Keratinocyte (primary cell): ENCODE measurements at regions not wholly inside any gene's neighbourhood (a gene's known extent, or its start where the extent isn't known, plus 50 kb on each side); places are given as distances from the start of the nearest gene placed in this dataset.

ENCODE experiments used
- DNase-seq: peaks from one replicate; pipeline ENCODE4 v3.0.0-alpha.2; 2011; ENCODE audit warnings: low read depth, missing footprints, low spot score
- FAIRE-seq: peaks from 2 replicates; lab custom pipeline; 2011; peaks lifted over from hg19 to GRCh38; lab: Jason Lieb, UNC
- H2AFZ ChIP-seq: 2 replicates; pipeline ENCODE4 v1.6.0; 2012; ENCODE audit warnings: low read length, control low read depth, inconsistent platforms; ENCODE audit not compliant: control insufficient read depth
- H3K27ac ChIP-seq: 2 replicates; pipeline ENCODE4 v1.5.1; 2011; ENCODE audit warnings: low read length; ENCODE audit not compliant: control insufficient read depth, insufficient read depth
- H3K27me3 ChIP-seq: 3 replicates; pipeline ENCODE4 v1.6.0; 2011; ENCODE audit warnings: low read length; ENCODE audit not compliant: control insufficient read depth, insufficient read depth; ENCODE audit errors: extremely low read depth
- H3K36me3 ChIP-seq, 2 experiments: 2 replicates in 1 of 2; 3 replicates in 1 of 2; pipeline ENCODE4 v1.5.1; 2011; ENCODE audit warnings: low read length in 2 of 2, mild to moderate bottlenecking in 1 of 2; ENCODE audit not compliant: control insufficient read depth in 2 of 2, insufficient read depth in 2 of 2; ENCODE audit errors: extremely low read depth in 1 of 2
- H3K4me1 ChIP-seq: 3 replicates; pipeline ENCODE4 v1.5.1; 2011; ENCODE audit warnings: low read length; ENCODE audit not compliant: control insufficient read depth, insufficient read depth; ENCODE audit errors: extremely low read depth
- H3K4me2 ChIP-seq: 3 replicates; pipeline ENCODE4 v1.6.0; 2011; ENCODE audit warnings: low read depth, low read length; ENCODE audit not compliant: control insufficient read depth, insufficient read depth; ENCODE audit errors: extremely low read depth
- H3K4me3 ChIP-seq, 3 experiments: fragments of 200-600 bp in 1 of 3; sonication (generic) in 1 of 3; 2 replicates in 2 of 3; 3 replicates in 1 of 3; pipeline ENCODE4 v1.5.1; 2011 to 2016; ENCODE audit warnings: low read length in 3 of 3, mild to moderate bottlenecking in 3 of 3, control low read depth in 2 of 3, inconsistent platforms in 1 of 3, low read depth in 1 of 3, mixed read lengths in 1 of 3, mixed run types in 1 of 3, moderate library complexity in 1 of 3; ENCODE audit not compliant: control insufficient read depth in 2 of 3, insufficient read depth in 2 of 3; ENCODE audit errors: extremely low read depth in 1 of 3
- H3K79me2 ChIP-seq: 2 replicates; pipeline ENCODE4 v1.6.0; 2012; ENCODE audit warnings: low read length; ENCODE audit not compliant: control insufficient read depth, insufficient read depth
- H3K9ac ChIP-seq: 3 replicates; pipeline ENCODE4 v1.6.0; 2011; ENCODE audit warnings: low read length; ENCODE audit not compliant: control insufficient read depth, insufficient read depth; ENCODE audit errors: extremely low read depth
- H3K9me1 ChIP-seq: 3 replicates; pipeline ENCODE4 v1.6.0; 2011; ENCODE audit warnings: low read length; ENCODE audit not compliant: control insufficient read depth, insufficient read depth; ENCODE audit errors: extremely low read depth
- H3K9me3 ChIP-seq: 2 replicates; pipeline ENCODE4 v1.5.1; 2012; ENCODE audit warnings: low read depth, low read length; ENCODE audit not compliant: control insufficient read depth
- H4K20me1 ChIP-seq: 3 replicates; pipeline ENCODE4 v1.6.0; 2011; ENCODE audit warnings: low read length; ENCODE audit not compliant: control insufficient read depth, insufficient read depth; ENCODE audit errors: extremely low read depth
- EZH2 ChIP-seq: IDR thresholded peaks from one replicate; pipeline ENCODE4 v1.6.1; 2012; ENCODE audit warnings: inconsistent platforms, mild to moderate bottlenecking, low read length, moderate library complexity
- dilution Hi-C: fragments of 300-500 bp; cut with MboI; formaldehyde crosslinking; loops from one replicate; pipeline ENCODE4 v1.7.0; 2020; ENCODE audit warnings: low sequenced_read_pairs; ENCODE audit not compliant: extremely low pct_ligation_motif_present
- TF ChIP-seq, protein P1 (sequence below), 3 experiments: IDR thresholded peaks in 1 of 3; conservative IDR thresholded peaks in 1 of 3; optimal IDR thresholded peaks in 1 of 3; 2 replicates in 2 of 3; 3 replicates in 1 of 3; pipeline versions ENCODE3 to v1.5.1; 2011; ENCODE audit warnings: low read length in 3 of 3, mild to moderate bottlenecking in 3 of 3, moderate library complexity in 2 of 3, control low read depth in 1 of 3, inconsistent platforms in 1 of 3; ENCODE audit not compliant: insufficient read depth in 2 of 3; ENCODE audit errors: extremely low read depth in 1 of 3

DNA sequence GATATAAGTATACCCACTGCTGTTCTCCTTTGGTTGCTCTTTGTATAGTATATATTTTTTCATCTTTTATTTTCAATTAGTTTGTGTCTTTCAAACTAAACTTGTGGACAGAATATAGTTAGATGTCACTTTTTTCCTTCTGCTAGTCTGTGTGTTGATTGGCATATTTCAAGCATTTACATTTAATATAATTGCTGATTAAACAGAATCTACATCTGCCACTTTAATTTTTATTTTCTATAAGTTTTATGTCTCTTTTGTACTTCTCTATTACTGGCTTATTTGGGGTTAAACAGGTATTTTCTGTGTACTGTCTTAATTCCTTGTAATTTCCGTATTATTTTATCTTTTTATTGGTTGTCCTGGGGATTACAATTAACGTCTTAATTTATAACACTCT is 74.4 kb upstream of the CHODL start:
- no peak overlapping the region for H3K27ac ChIP-seq
- H3K9me3 ChIP-seq: no peaks in the 10 kb centered on the region
- H3K9ac ChIP-seq: no peak overlapping the region
- H3K4me2 ChIP-seq: no peak overlapping the region
- no peaks in the 10 kb centered on the region for H3K36me3 ChIP-seq
- H3K27me3 ChIP-seq: no peaks in the 10 kb centered on the region
- no peak overlapping the region for H2AFZ ChIP-seq
- dilution Hi-C loops: no loop called here
- DNase-seq (no peak), FAIRE-seq (no peak)
- H3K9me1 ChIP-seq: no peaks in the 10 kb centered on the region
- no peak overlapping the region for H3K4me3 ChIP-seq
- no peaks in the 10 kb centered on the region for H4K20me1 ChIP-seq
- TF ChIP-seq, protein P1, sequence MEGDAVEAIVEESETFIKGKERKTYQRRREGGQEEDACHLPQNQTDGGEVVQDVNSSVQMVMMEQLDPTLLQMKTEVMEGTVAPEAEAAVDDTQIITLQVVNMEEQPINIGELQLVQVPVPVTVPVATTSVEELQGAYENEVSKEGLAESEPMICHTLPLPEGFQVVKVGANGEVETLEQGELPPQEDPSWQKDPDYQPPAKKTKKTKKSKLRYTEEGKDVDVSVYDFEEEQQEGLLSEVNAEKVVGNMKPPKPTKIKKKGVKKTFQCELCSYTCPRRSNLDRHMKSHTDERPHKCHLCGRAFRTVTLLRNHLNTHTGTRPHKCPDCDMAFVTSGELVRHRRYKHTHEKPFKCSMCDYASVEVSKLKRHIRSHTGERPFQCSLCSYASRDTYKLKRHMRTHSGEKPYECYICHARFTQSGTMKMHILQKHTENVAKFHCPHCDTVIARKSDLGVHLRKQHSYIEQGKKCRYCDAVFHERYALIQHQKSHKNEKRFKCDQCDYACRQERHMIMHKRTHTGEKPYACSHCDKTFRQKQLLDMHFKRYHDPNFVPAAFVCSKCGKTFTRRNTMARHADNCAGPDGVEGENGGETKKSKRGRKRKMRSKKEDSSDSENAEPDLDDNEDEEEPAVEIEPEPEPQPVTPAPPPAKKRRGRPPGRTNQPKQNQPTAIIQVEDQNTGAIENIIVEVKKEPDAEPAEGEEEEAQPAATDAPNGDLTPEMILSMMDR (optimal IDR thresholded peaks at IDR 0.05 in 1 of 3, IDR thresholded peaks at IDR 0.05 in 1 of 3, conservative IDR thresholded peaks at IDR 0.05 in 1 of 3; ENCODE audit: extremely low read depth in 1 of 3, insufficient read depth in 2 of 3, low read length in 3 of 3): no peak
- TF ChIP-seq EZH2: no peak
- peaks cover 3% of the 10 kb centered on the region for H3K4me1 ChIP-seq
- no peaks in the 10 kb centered on the region for H3K79me2 ChIP-seq

DNA sequence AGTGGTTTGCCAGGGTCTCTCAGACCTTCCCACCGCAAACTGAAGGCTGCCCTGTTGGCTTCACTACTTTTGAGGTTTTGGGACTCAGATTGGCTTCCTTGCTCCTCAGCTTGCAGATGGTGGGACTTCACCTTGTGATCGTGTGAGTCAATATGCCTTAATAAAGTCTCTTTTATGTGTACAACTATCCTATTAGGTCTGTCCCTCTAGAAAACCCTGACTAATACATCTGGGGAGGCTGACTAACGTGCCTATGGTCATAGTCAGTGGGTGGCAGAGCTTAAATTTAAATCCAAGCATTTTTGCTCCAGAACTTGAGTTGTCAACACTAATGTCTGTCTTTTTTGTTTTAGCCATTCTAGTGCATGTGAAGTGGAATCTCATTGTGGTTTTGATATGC is 76.5 kb upstream of the CHODL start:
- H3K9me3 ChIP-seq: no peaks in the 10 kb centered on the region
- H3K27ac ChIP-seq: no peak overlapping the region
- H3K4me1 ChIP-seq: peaks cover 8% of the 10 kb centered on the region
- H3K36me3 ChIP-seq: no peaks in the 10 kb centered on the region
- H3K79me2 ChIP-seq: no peaks in the 10 kb centered on the region
- no peak for DNase-seq
- H3K4me2 ChIP-seq: no peak overlapping the region
- no peaks in the 10 kb centered on the region for H4K20me1 ChIP-seq
- FAIRE-seq: no peak
- TF ChIP-seq, protein P1 (optimal IDR thresholded peaks at IDR 0.05 in 1 of 3, IDR thresholded peaks at IDR 0.05 in 1 of 3, conservative IDR thresholded peaks at IDR 0.05 in 1 of 3; ENCODE audit: extremely low read depth in 1 of 3, insufficient read depth in 2 of 3, low read length in 3 of 3): no peak
- no peak for TF ChIP-seq EZH2
- H3K9ac ChIP-seq: no peak overlapping the region
- H3K27me3 ChIP-seq: no peaks in the 10 kb centered on the region
- no peak overlapping the region for H3K4me3 ChIP-seq
- dilution Hi-C loops: no loop called here
- no peaks in the 10 kb centered on the region for H3K9me1 ChIP-seq
- no peak overlapping the region for H2AFZ ChIP-seq
